HG02678 (cell line): ENCODE measurements at regions not wholly inside any gene's neighbourhood (a gene's known extent, or its start where the extent isn't known, plus 50 kb on each side); places are given as distances from the start of the nearest gene placed in this dataset.

Source experiments
- ATAC-seq: cut with Tn5 transposase; IDR thresholded peaks from one replicate; pipeline ENCODE4 v1.9.1; 2021; ENCODE audit warnings: mild to moderate bottlenecking, moderate library complexity; ENCODE audit not compliant: unreplicated experiment

DNA sequence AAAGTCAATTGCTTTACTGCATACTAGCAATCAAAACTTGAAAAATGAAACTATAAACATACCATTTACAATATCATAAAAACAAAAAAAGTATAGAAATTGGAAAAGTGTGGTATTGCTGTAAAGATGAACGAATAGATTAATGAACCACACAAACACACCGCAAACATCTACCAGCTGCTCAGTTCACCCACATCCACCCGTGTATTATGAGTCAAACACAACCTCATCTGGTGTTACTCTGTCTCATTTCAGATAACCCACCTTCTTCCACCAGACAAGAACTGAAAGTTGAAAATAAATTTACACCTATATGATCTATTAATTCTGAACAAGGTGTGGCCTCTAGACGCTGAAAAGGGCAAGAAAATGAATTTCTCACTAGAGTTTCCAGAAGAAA lies 53.3 kb downstream of the BLID start:
- ATAC-seq: no peak

GRCh38 chr11:122059565-122059964 lies 56.5 kb downstream of the BLID start:
- ATAC-seq: no peak

DNA sequence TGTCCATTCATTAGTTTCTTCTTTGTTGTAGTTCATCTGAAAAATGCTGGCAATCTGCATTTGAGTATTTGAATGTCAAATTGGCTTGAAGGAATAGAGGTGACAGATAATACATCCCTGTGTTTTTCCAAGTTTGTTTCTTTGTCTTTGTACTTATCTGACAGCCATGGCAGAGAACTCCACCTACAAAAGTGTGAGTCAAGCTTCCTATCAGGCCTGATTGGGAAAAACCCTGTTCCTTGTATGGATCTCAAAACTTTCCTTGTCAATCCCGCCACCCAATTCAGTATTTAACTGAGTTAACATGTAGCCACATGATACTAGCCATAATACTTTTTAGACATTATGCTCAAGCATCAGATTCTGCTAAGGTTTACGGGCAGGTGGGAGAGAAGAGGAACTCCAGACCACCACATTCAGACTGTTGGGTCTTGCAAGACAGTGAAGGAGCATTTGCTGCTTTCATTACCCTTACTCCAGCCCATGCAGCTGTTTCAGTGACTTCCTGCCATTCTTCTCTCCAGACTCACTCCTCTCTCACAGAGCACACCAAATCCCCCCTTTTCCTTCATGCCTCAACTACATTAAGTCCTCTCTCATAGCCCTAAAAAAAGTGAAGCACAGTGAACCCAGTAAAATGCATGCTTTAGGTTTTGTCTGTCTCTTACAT lies 65.9 kb downstream of the BLID start:
- no peak for ATAC-seq

GRCh38 chr11:122048401-122048800 lies 67.6 kb downstream of the BLID start:
- ATAC-seq: no peak

DNA sequence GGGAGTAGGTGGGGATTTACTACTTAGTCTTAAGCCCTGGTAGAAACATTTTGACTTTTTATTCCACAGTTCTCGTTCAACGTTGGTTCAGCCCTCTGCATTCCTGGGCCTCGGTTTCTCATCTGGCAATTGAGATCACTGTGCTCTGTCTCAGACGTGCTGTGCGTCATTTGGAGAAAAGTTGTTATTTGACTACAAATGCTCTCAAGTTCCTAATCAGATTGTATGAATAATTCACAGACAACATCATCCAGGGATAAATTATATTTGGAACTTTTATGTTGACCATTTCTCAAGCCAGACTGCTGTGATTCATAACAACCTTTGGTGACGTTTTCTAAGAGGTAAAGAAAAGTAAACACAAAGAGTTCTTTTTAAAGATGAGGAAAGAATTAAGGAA lies 69.2 kb downstream of the BLID start:
- ATAC-seq: no peak

- no peak for ATAC-seq
Observed at GRCh38 chr11:122046438-122046837, 69.6 kb downstream of the BLID start.

DNA sequence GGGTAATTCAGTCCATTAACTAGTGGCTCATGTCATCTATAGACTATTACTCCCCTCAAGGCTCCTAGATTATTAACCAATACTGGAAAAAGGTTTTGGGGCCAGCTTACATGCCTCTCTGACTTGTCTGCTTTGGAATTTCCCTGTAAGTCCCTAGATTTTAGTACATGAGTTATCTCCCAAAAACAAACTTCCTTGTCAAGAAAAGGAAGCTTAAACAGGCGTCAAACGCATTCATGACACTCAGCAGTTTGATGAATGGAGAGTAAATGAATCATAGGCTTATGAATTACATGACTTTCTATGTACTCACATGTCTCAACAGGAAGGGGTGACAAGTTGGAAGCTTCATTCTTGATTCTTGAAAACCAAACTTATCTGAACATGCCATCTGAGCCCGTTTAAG lies 70.8 kb downstream of the BLID start:
- ATAC-seq: no peak

DNA sequence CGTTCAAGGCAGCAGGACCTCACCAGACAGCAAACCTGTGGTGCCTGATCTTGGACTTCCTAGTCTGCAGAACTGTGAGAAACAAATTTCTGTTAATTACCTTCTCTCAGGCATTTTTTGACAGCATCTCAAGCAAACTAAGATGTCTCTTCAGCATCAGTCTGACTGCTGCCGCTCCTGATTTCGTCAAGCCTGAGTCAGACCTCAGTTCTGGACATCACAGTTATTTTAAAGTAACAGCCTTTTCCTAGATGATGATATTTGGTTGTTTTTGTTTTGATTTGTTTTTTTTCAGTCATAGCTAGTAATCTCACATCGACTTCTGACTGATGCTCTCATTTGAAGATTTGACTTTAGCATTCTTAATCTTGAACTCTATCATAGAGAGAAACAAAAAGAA lies 71.9 kb downstream of the BLID start:
- no peak for ATAC-seq

- ATAC-seq: no peak
Observed at GRCh38 chr11:122042981-122043380, 73.0 kb downstream of the BLID start.

DNA sequence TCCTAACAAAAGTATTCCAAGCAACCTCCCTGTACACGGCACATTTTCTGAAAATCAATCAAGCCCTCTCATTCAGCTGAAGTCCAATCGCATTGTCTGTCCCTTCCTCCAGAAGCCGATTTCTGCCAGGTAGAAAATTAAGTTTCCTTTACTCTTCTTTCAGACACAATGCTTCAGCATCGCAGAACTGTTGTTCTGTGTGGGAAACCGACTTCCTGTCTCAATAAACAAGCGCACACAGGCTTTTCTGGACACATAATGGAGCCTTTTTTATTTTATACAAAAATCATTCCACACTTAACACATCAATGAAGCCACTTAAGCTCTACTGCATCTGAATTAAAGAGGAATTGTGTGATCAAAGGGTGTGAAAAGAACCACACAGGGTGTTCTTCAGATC lies 75.6 kb downstream of the BLID start:
- no peak for ATAC-seq

- ATAC-seq: no peak
Observed at GRCh38 chr11:122038543-122038942, 77.5 kb downstream of the BLID start.

GRCh38 chr11:122037911-122038310 lies 78.1 kb downstream of the BLID start:
- no peak for ATAC-seq

GRCh38 chr11:122036493-122036892 lies 79.5 kb downstream of the BLID start:
- no peak for ATAC-seq

DNA sequence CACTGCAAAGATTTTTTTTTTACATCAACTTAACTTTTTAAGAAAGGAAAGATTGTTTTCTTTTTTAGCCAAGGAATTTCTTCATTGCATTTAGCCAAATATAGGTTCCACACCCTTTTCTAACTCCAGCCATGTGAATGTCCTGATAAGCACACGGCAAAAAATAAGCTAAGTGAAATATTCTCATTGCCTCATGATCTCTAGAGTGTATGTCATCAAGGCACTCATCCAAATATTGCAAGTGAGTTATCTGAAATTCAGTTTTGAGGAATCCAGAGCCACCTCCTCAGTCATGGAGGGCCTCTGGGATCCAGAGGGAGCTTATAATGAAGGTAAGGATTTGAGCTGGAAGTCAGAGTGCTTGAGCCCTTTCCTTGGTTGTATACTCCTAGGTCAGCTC lies 80.0 kb downstream of the BLID start:
- no peak for ATAC-seq

DNA sequence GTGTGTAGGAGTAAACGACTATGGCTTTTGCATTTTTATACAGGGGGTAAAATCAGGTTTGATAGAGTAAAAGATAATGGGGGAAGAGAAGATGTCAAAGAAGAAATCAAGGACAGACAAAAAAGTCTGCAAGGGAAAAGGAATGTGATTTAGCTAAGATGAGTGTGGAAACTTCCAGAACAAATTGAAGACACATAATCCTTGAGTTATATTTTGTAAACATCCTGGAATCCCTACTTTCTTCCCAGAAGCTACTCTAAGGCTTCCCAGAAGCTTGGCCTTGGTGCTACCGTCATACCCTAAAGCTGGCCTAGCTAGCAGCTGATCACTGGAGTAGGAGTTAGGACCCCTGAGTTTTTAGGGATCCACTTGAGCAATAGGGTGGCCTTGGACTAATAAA lies 82.4 kb downstream of the BLID start:
- no peak for ATAC-seq

DNA sequence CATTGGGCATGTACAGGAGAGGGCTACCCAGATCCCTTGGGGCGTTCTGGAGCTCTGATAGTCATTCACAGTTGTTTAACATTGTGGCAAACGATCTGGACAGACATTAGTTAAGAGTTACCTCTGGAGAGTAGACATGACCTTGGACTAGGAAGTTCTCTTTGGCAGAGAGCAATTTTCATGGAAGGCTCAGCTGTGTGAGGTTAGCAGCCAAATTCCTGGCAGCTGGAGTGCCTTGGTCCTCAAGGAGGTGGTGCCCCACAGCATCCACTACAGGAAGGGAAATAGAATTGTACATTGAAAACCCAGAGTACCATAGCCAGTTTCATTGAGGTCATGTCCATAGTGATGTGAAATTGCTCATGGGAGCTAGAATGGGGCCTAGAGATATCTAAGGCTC lies 82.8 kb downstream of the BLID start:
- ATAC-seq: no peak

GRCh38 chr11:122032317-122032716 lies 83.7 kb downstream of the BLID start:
- ATAC-seq: no peak

DNA sequence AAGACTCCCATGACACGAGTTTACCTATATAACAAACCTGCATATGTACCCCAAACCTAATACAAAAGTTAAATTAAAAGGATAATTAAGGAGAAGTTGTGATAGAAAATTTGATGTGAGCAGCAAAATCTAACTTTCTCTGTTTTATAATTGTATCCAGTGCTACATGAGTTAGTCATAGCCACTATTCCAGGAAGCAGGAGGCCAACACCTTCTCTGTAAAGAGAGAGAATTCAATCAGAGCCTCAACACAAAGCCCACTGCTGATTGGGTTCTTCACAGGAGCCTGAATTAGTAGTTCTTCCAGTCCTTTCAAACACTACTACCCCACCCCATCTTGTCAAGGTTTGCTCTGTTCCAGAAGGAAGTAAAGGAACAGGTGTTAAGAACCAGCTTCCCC lies 84.2 kb downstream of the BLID start:
- no peak for ATAC-seq

GRCh38 chr11:122030286-122030685 lies 85.7 kb downstream of the BLID start:
- ATAC-seq: no peak

GRCh38 chr11:122028545-122028944 lies 87.5 kb downstream of the BLID start:
- no peak for ATAC-seq

GRCh38 chr11:122028036-122028435 lies 88.0 kb downstream of the BLID start:
- ATAC-seq: no peak

GRCh38 chr11:122025757-122026156 lies 90.3 kb downstream of the BLID start:
- ATAC-seq: no peak

GRCh38 chr11:122024278-122024677 lies 91.7 kb downstream of the BLID start:
- no peak for ATAC-seq
